Heart left ventricle (tissue), 13 donors: ENCODE measurements at regions not wholly inside any gene's neighbourhood (a gene's known extent, or its start where the extent isn't known, plus 50 kb on each side); places are given as distances from the start of the nearest gene placed in this dataset.

ENCODE experiments used
- POLR2A ChIP-seq, 2 donors: fragments of 450-650 bp; IDR thresholded peaks; one replicate each; pipeline ENCODE4 v1.6.1; 2017; ENCODE audit warnings: antibody characterized with exemption in 2 of 2, mild to moderate bottlenecking in 2 of 2, moderate library complexity in 2 of 2
- TF ChIP-seq, protein P1 (sequence below), 12 donors: fragments of 200-600 bp; sonication (generic) in 4 of 12; IDR thresholded peaks; one replicate each; pipeline versions ENCODE4 v1.5.0 to v1.8.0; 2018 to 2022; ENCODE audit warnings: antibody characterized with exemption in 12 of 12, mild to moderate bottlenecking in 5 of 12
- donor health status: ischemic (EF 13 %, LVEDD 7.1; RV severe dilation, severe dysfunction).
- donor health status: DM: no; HTN: yes; CAD: no.
- donor health status: DM: no; HTN: no; CAD: no.
- donor health status: ischemic (EF 25% LVEDD 6.9; RV normal size, moderate dysfunction).
- donor health status: ischemic (EF 25% LVEDD 5.7; RV mildly dilated, moderate dysfunction).
- donor health status: ischemic (EF 35%, LVEDD 5.7; RV mildly dilated, moderate dysfunction).
- donor health status: nonischemic (EF 11% LVEDD 7.7; RV severe dilation, severe dysfunction).
- donor health status: DM: yes; HTN: yes; CAD: no.
- donor health status: PGD.
- donor health status: ischemic (EF 29% LVEDD 5.4; RV normal size, mild dysfunction).
- donor health status: nonischemic (EF 23%, LVEDD 6.1; RV moderate dilation, normal function).

DNA sequence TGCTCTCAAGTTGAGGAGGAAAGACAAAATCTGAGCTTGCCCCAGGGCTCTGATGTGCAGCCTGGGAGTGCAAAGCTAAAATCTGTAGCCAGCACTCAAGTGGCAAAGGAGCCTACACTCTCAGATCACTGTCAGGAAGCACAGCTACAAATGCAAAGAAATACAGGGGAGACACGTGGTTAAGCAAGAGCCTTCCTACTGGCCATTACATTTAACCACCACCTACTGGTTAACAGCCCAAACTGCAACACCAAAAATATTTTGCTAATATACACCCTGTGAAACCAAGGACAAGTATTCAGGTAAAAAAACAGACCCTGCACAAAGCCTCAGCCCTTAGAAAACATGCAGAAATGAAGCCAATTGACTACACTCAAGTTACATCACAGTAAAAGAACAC lies 170.4 kb upstream of the FGF16 start:
- TF ChIP-seq, protein P1, sequence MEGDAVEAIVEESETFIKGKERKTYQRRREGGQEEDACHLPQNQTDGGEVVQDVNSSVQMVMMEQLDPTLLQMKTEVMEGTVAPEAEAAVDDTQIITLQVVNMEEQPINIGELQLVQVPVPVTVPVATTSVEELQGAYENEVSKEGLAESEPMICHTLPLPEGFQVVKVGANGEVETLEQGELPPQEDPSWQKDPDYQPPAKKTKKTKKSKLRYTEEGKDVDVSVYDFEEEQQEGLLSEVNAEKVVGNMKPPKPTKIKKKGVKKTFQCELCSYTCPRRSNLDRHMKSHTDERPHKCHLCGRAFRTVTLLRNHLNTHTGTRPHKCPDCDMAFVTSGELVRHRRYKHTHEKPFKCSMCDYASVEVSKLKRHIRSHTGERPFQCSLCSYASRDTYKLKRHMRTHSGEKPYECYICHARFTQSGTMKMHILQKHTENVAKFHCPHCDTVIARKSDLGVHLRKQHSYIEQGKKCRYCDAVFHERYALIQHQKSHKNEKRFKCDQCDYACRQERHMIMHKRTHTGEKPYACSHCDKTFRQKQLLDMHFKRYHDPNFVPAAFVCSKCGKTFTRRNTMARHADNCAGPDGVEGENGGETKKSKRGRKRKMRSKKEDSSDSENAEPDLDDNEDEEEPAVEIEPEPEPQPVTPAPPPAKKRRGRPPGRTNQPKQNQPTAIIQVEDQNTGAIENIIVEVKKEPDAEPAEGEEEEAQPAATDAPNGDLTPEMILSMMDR (IDR thresholded peaks at IDR 0.05), result no peak
- no peak for TF ChIP-seq POLR2A (IDR thresholded peaks at IDR 0.05)
